GM12864 (cell line): ENCODE measurements at regions not wholly inside any gene's neighbourhood (a gene's known extent, or its start where the extent isn't known, plus 50 kb on each side); places are given as distances from the start of the nearest gene placed in this dataset.

Experiments
- DNase-seq: peaks from one replicate; pipeline ENCODE4 v3.0.0-alpha.2; 2011; ENCODE audit warnings: low read depth
- H3K4me3 ChIP-seq: 2 replicates; pipeline ENCODE4 v1.5.1; 2011; ENCODE audit warnings: mild to moderate bottlenecking, low read depth, low read length, control low read depth
- CTCF ChIP-seq: IDR thresholded peaks from 2 replicates; pipeline ENCODE4 v1.5.1; 2011; ENCODE audit warnings: low read depth, mild to moderate bottlenecking, moderate library complexity, low read length, control low read depth, inconsistent platforms; ENCODE audit errors: missing control alignments

- DNase-seq: no peak
- TF ChIP-seq CTCF: no peak
- H3K4me3 ChIP-seq: no peak overlapping the region
Observed at GRCh38 chr9:108073823-108074222, 584.3 kb upstream of the KLF4 start.

GRCh38 chr9:108072740-108073139 is 583.2 kb upstream of the KLF4 start:
- no peak for TF ChIP-seq CTCF
- no peak for DNase-seq
- H3K4me3 ChIP-seq: no peak overlapping the region

GRCh38 chr9:108070861-108071260 is 581.3 kb upstream of the KLF4 start:
- DNase-seq: no peak
- no peak overlapping the region for H3K4me3 ChIP-seq
- TF ChIP-seq CTCF: no peak

GRCh38 chr9:108069991-108070390 is 580.4 kb upstream of the KLF4 start:
- TF ChIP-seq CTCF: no peak
- DNase-seq: no peak
- H3K4me3 ChIP-seq: no peak overlapping the region

GRCh38 chr9:108062680-108063079 is 573.1 kb upstream of the KLF4 start:
- DNase-seq: no peak
- no peak overlapping the region for H3K4me3 ChIP-seq
- TF ChIP-seq CTCF: no peak

- H3K4me3 ChIP-seq: no peak overlapping the region
- no peak for DNase-seq
- TF ChIP-seq CTCF: peak; percentile 22
Observed at GRCh38 chr9:108060175-108060574, 570.6 kb upstream of the KLF4 start.

GRCh38 chr9:108058135-108058814 is 568.7 kb upstream of the KLF4 start:
- TF ChIP-seq CTCF: no peak
- H3K4me3 ChIP-seq: no peak overlapping the region
- no peak for DNase-seq
